Forelimb muscle (tissue), 1 donor: ENCODE measurements at regions not wholly inside any gene's neighbourhood (a gene's known extent, or its start where the extent isn't known, plus 50 kb on each side); places are given as distances from the start of the nearest gene placed in this dataset.

ENCODE experiments used
- DNase-seq: peaks from one replicate; pipeline ENCODE4 v3.0.0-alpha.2; 2013; ENCODE audit warnings: low read depth

- no peak for DNase-seq
These were observed 58.9 kb upstream of the CTNNA2 start for GRCh38 chr2:79453918-79454317.

GRCh38 chr2:79452651-79453050, 60.2 kb upstream of the CTNNA2 start:
- DNase-seq, result no peak

- DNase-seq, result no peak
These were observed 65.4 kb upstream of the CTNNA2 start for GRCh38 chr2:79447463-79447862.

- no peak for DNase-seq
These were observed 66.5 kb upstream of the CTNNA2 start for GRCh38 chr2:79446313-79446712.

GRCh38 chr2:79437433-79438267, 75.2 kb upstream of the CTNNA2 start:
- DNase-seq, result no peak

- DNase-seq, result no peak
These were observed 78.5 kb upstream of the CTNNA2 start for GRCh38 chr2:79434362-79434761.

GRCh38 chr2:79432731-79433146, 80.1 kb upstream of the CTNNA2 start:
- DNase-seq, result no peak

- no peak for DNase-seq
These were observed 84.1 kb upstream of the CTNNA2 start for GRCh38 chr2:79428745-79429144.

- DNase-seq, result no peak
These were observed 98.2 kb upstream of the CTNNA2 start for GRCh38 chr2:79414690-79415089.

- DNase-seq, result no peak
These were observed 118.4 kb upstream of the CTNNA2 start for GRCh38 chr2:79394485-79394859.

- DNase-seq, result no peak
These were observed 118.9 kb upstream of the CTNNA2 start for GRCh38 chr2:79393806-79394484.

GRCh38 chr2:79393107-79393685, 119.7 kb upstream of the CTNNA2 start:
- no peak for DNase-seq

GRCh38 chr2:79389481-79389880, 123.4 kb upstream of the CTNNA2 start:
- DNase-seq, result no peak

- DNase-seq, result no peak
These were observed 124.8 kb upstream of the CTNNA2 start for GRCh38 chr2:79388024-79388423.

GRCh38 chr2:79387431-79387830, 125.4 kb upstream of the CTNNA2 start:
- DNase-seq, result no peak

GRCh38 chr2:79383681-79384080, 129.2 kb upstream of the CTNNA2 start:
- no peak for DNase-seq

- DNase-seq, result no peak
These were observed 137.0 kb upstream of the CTNNA2 start for GRCh38 chr2:79375817-79376216.

- no peak for DNase-seq
These were observed 139.3 kb upstream of the CTNNA2 start for GRCh38 chr2:79373358-79374130.

GRCh38 chr2:79370976-79371538, 141.8 kb upstream of the CTNNA2 start:
- DNase-seq, result no peak

- no peak for DNase-seq
These were observed 143.7 kb upstream of the CTNNA2 start for GRCh38 chr2:79369127-79369526.

GRCh38 chr2:79368116-79368630, 144.7 kb upstream of the CTNNA2 start:
- DNase-seq, result no peak

GRCh38 chr2:79359419-79359818, 153.4 kb upstream of the CTNNA2 start:
- DNase-seq, result no peak
